H1 (cell line): ENCODE measurements at regions not wholly inside any gene's neighbourhood (a gene's known extent, or its start where the extent isn't known, plus 50 kb on each side); places are given as distances from the start of the nearest gene placed in this dataset.

Experiments
- CTBP2 ChIP-seq: IDR thresholded peaks from 2 replicates; pipeline ENCODE4 v1.7.0; 2011; ENCODE audit warnings: borderline replicate concordance, mild to moderate bottlenecking, moderate library complexity, mixed read lengths, low read length; ENCODE audit not compliant: insufficient read depth, insufficient read length
- MAFK ChIP-seq: IDR thresholded peaks from 2 replicates; pipeline ENCODE4 v1.6.1; 2012; ENCODE audit warnings: low read depth, mild to moderate bottlenecking, improper control_type of control experiment, low read length
- PHF8 ChIP-seq: fragments of 200-600 bp; sonication (generic); conservative IDR thresholded peaks from 2 replicates; pipeline ENCODE4 v1.7.1; 2012; ENCODE audit warnings: low read depth, mild to moderate bottlenecking, inconsistent platforms, low read length, moderate library complexity
- POLR2AphosphoS5 ChIP-seq: IDR thresholded peaks from 2 replicates; pipeline ENCODE4 v1.6.1; 2011; ENCODE audit warnings: low read depth, low read length
- RFX5 ChIP-seq: IDR thresholded peaks from 2 replicates; pipeline ENCODE4 v1.6.1; 2011; ENCODE audit warnings: low read depth, low read length, improper control_type of control experiment, borderline replicate concordance
- SIRT6 ChIP-seq: IDR thresholded peaks from one replicate; pipeline ENCODE4 v1.7.1; 2012; ENCODE audit warnings: low read length, inconsistent platforms
- YY1 ChIP-seq: IDR thresholded peaks from 2 replicates; pipeline ENCODE4 v1.6.1; 2011; ENCODE audit warnings: low read depth, mild to moderate bottlenecking, low read length
- TF ChIP-seq, protein P1 (sequence below): IDR thresholded peaks from 2 replicates; pipeline ENCODE4 v1.6.1; 2011; ENCODE audit warnings: low read depth, mild to moderate bottlenecking, low read length; ENCODE audit not compliant: insufficient read depth

- TF ChIP-seq, protein P1, sequence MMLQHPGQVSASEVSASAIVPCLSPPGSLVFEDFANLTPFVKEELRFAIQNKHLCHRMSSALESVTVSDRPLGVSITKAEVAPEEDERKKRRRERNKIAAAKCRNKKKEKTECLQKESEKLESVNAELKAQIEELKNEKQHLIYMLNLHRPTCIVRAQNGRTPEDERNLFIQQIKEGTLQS, result no peak
- no peak for TF ChIP-seq MAFK
- no peak for TF ChIP-seq SIRT6
- no peak for TF ChIP-seq PHF8
- no peak for TF ChIP-seq CTBP2
- TF ChIP-seq POLR2AphosphoS5, result no peak
- TF ChIP-seq YY1, result no peak
- no peak for TF ChIP-seq RFX5
Measured at GRCh38 chr3:146823622-146824021, 218.5 kb upstream of the PLSCR5 start (continued).
